WTC11 (cell line): ENCODE measurements at regions not wholly inside any gene's neighbourhood (a gene's known extent, or its start where the extent isn't known, plus 50 kb on each side); places are given as distances from the start of the nearest gene placed in this dataset.
"Not testable (repeated sequence)": the region's sequence is repeated elsewhere in the genome, so short reads cannot be mapped to it uniquely, and the experiment has no call there.

Experiments
- ATAC-seq: fragments of 200-7000 bp; cut with Tn5 transposase; 2 replicates; pipeline ENCODE4 v1.10.0; 2021; ENCODE audit warnings: mild to moderate bottlenecking, moderate library complexity
- CTCF ChIA-PET: fragments of 300-600 bp; sonication (Branson Sonifier 250); formaldehyde crosslinking; loops from one replicate; lab custom pipeline; 2021; ENCODE audit warnings: antibody characterized with exemption; lab: Charles Lee
- POLR2A ChIA-PET: fragments of 350-600 bp; sonication (Branson Sonifier 250); formaldehyde crosslinking; loops from one replicate; lab custom pipeline; 2021; ENCODE audit warnings: antibody characterized with exemption; lab: Charles Lee
- DNase-seq: peaks from one replicate; pipeline ENCODE4 v3.0.0; 2021; ENCODE audit warnings: low spot score
- H3K27ac Mint-ChIP-seq: 2 replicates; pipeline ENCODE4 v1.8.0; 2021; ENCODE audit warnings: mixed read lengths
- H3K27me3 Mint-ChIP-seq: 2 replicates; pipeline ENCODE4 v1.8.0; 2021; ENCODE audit warnings: low read depth, mild to moderate bottlenecking, moderate library complexity, mixed read lengths
- H3K36me3 Mint-ChIP-seq: 2 replicates; pipeline ENCODE4 v1.8.0; 2021; ENCODE audit warnings: mixed read lengths
- H3K4me1 Mint-ChIP-seq: 2 replicates; pipeline ENCODE4 v1.8.0; 2022; ENCODE audit warnings: mixed read lengths
- H3K4me3 Mint-ChIP-seq: 2 replicates; pipeline ENCODE4 v1.8.0; 2021; ENCODE audit warnings: mild to moderate bottlenecking, moderate library complexity, mixed read lengths
- H3K9me3 Mint-ChIP-seq: 2 replicates; pipeline ENCODE4 v1.8.0; 2021; ENCODE audit warnings: mixed read lengths
- AR ChIP-seq: fragments of 250-450 bp; sonication (Bioruptor Pico); IDR thresholded peaks from 2 replicates; pipeline ENCODE4 v1.9.0; 2021; ENCODE audit warnings: mild to moderate bottlenecking
- ARID4B ChIP-seq: sonication (generic); formaldehyde crosslinking; IDR thresholded peaks from 2 replicates; pipeline ENCODE4 v1.8.0; 2023; ENCODE audit warnings: missing genetic modification reagents, mild to moderate bottlenecking, borderline replicate concordance
- CBFB ChIP-seq: sonication (generic); formaldehyde crosslinking; IDR thresholded peaks from 2 replicates; pipeline ENCODE4 v1.8.1; 2022; ENCODE audit warnings: mild to moderate bottlenecking, low read depth, missing genetic modification reagents
- IRF1 ChIP-seq: sonication (generic); formaldehyde crosslinking; IDR thresholded peaks from 2 replicates; pipeline ENCODE4 v1.8.0; 2023; ENCODE audit warnings: missing genetic modification reagents
- JAZF1 ChIP-seq: fragments of 250-450 bp; sonication (Bioruptor Pico); IDR thresholded peaks from 2 replicates; pipeline ENCODE4 v1.9.0; 2021; ENCODE audit warnings: moderate library complexity, mild to moderate bottlenecking, inconsistent platforms
- KAT7 ChIP-seq: sonication (generic); formaldehyde crosslinking; IDR thresholded peaks from 2 replicates; pipeline ENCODE4 v1.8.1; 2023; ENCODE audit warnings: missing genetic modification reagents, mild to moderate bottlenecking, borderline replicate concordance
- MYBL2 ChIP-seq: sonication (generic); formaldehyde crosslinking; IDR thresholded peaks from 2 replicates; pipeline ENCODE4 v1.8.1; 2023; ENCODE audit warnings: mild to moderate bottlenecking, moderate library complexity, missing genetic modification reagents
- NR2C2 ChIP-seq: sonication (generic); formaldehyde crosslinking; IDR thresholded peaks from 2 replicates; pipeline ENCODE4 v1.8.0; 2022; ENCODE audit warnings: mild to moderate bottlenecking, missing genetic modification reagents
- PRRX2 ChIP-seq: fragments of 250-450 bp; sonication (Bioruptor Pico); IDR thresholded peaks from 2 replicates; pipeline ENCODE4 v1.8.0; 2021; ENCODE audit warnings: mild to moderate bottlenecking
- RELA ChIP-seq: sonication (generic); formaldehyde crosslinking; IDR thresholded peaks from 2 replicates; pipeline ENCODE4 v1.8.1; 2022; ENCODE audit warnings: missing genetic modification reagents, mild to moderate bottlenecking, borderline replicate concordance
- RORB ChIP-seq: fragments of 250-450 bp; sonication (Bioruptor Pico); IDR thresholded peaks from 2 replicates; pipeline ENCODE4 v1.9.0; 2021; ENCODE audit warnings: mild to moderate bottlenecking
- SP1 ChIP-seq: sonication (generic); formaldehyde crosslinking; conservative IDR thresholded peaks from 2 replicates; pipeline ENCODE4 v1.8.1; 2022; ENCODE audit warnings: missing genetic modification reagents
- ZNF263 ChIP-seq: sonication (generic); formaldehyde crosslinking; IDR thresholded peaks from 2 replicates; pipeline ENCODE4 v1.8.1; 2022; ENCODE audit warnings: low read depth, mild to moderate bottlenecking, moderate library complexity, missing genetic modification reagents
- ZNF416 ChIP-seq: fragments of 250-450 bp; sonication (Bioruptor Pico); IDR thresholded peaks from 2 replicates; pipeline ENCODE4 v1.9.0; 2021; ENCODE audit warnings: mild to moderate bottlenecking, inconsistent platforms
- ZNF423 ChIP-seq: fragments of 250-450 bp; sonication (Bioruptor Pico); IDR thresholded peaks from 2 replicates; pipeline ENCODE4 v2.1.2; 2022; ENCODE audit warnings: mild to moderate bottlenecking, moderate library complexity
- ZNF425 ChIP-seq: fragments of 250-450 bp; sonication (Bioruptor Pico); conservative IDR thresholded peaks from 2 replicates; pipeline ENCODE4 v1.9.0; 2021; ENCODE audit warnings: mild to moderate bottlenecking

GRCh38 chr21:35273333-35273732 lies 224.2 kb upstream of the RUNX1 start (continued):
- TF ChIP-seq ARID4B (CRISPR knock-in tag): no peak
- TF ChIP-seq, all 79 proteins: peak for 0

- ATAC-seq, H3K4me3 Mint-ChIP-seq, H3K27ac Mint-ChIP-seq, CTCF ChIA-PET, H3K27me3 Mint-ChIP-seq, POLR2A ChIA-PET, H3K36me3 Mint-ChIP-seq, DNase-seq: not testable (repeated sequence)
- Mint-ChIP-seq H3K9me3 (peaks cover 26% of the 10 kb centered on the region), H3K4me1 (peaks cover 11% of the 10 kb centered on the region)
Measured at GRCh38 chr21:35271344-35272118, 222.4 kb upstream of the RUNX1 start.

GRCh38 chr21:35268817-35269216 lies 219.7 kb upstream of the RUNX1 start:
- no peak for DNase-seq
- ChIA-PET CTCF (no interaction called here), POLR2A (no interaction called here)
- Mint-ChIP-seq H3K9me3 (peaks cover 26% of the 10 kb centered on the region), H3K27me3 (no peaks in the 10 kb centered on the region), H3K4me3 (no peak overlapping the region), H3K36me3 (peaks cover 6% of the 10 kb centered on the region; the same call in 1 of the 2 replicates), H3K27ac (no peak overlapping the region), H3K4me1 (peaks cover 7% of the 10 kb centered on the region)
- no peak for ATAC-seq
- TF ChIP-seq PRRX2 (CRISPR knock-in tag) (no peak), ZNF263 (CRISPR knock-in tag) (no peak), NR2C2 (CRISPR knock-in tag) (no peak), CBFB (CRISPR knock-in tag) (no peak), KAT7 (CRISPR knock-in tag) (no peak), SP1 (CRISPR knock-in tag) (no peak), MYBL2 (CRISPR knock-in tag) (no peak), ZNF425 (CRISPR knock-in tag) (no peak), ZNF416 (CRISPR knock-in tag) (no peak), AR (no peak), RELA (no peak), RORB (CRISPR knock-in tag) (no peak), IRF1 (no peak), ARID4B (CRISPR knock-in tag) (no peak), JAZF1 (CRISPR knock-in tag) (no peak), ZNF423 (no peak)
